HCT116 (cell line): ENCODE measurements at regions not wholly inside any gene's neighbourhood (a gene's known extent, or its start where the extent isn't known, plus 50 kb on each side); places are given as distances from the start of the nearest gene placed in this dataset.

ENCODE experiments used
- ATAC-seq: fragments of 200-7000 bp; cut with Tn5 transposase; 2 replicates; pipeline ENCODE4 v1.9.1; 2020; ENCODE audit warnings: mild to moderate bottlenecking, moderate library complexity
- BruUV-seq: library from RNA; stranded (reverse); fragments of 400-500 nt; replicated peaks from 2 replicates; lab custom pipeline; 2021; lab: Mats Ljungman, UMichigan
- CTCF ChIA-PET: fragments of 300-600 bp; sonication (Branson Sonifier 250); formaldehyde crosslinking; loops from one replicate; lab custom pipeline; 2021; ENCODE audit warnings: antibody characterized with exemption; lab: Charles Lee
- POLR2A ChIA-PET: fragments of 300-600, 350-600 bp; sonication (Branson Sonifier 250); formaldehyde crosslinking; loops from one replicate; lab custom pipeline; 2021; ENCODE audit warnings: antibody characterized with exemption; lab: Charles Lee
- RAD21 ChIA-PET, 2 experiments: fragments of 300-600 bp; sonication (Branson Sonifier 250); formaldehyde crosslinking; loops; one replicate each; lab custom pipeline; 2023; ENCODE audit warnings: low total read pairs in 2 of 2; ENCODE audit not compliant: uncharacterized antibody in 2 of 2, unreplicated experiment in 2 of 2, low non-redundant PET in 1 of 2; lab: Charles Lee
- DNase-seq: peaks from one replicate; pipeline ENCODE4 v3.0.0-alpha.2; 2010; ENCODE audit warnings: low read depth, low spot score
- H2AFZ ChIP-seq: fragments of 200-600 bp; shearing (Covaris generic), sonication (generic); 2 replicates; pipeline ENCODE4 v1.6.1; 2017; ENCODE audit warnings: low read depth, mixed run types, mixed read lengths, antibody characterized with exemption, low read length; ENCODE audit not compliant: poor library complexity, severe bottlenecking
- H3K27ac ChIP-seq: 2 replicates; pipeline ENCODE4 v1.5.1; 2012; ENCODE audit warnings: low read depth, low read length
- H3K27me3 ChIP-seq: fragments of 200-600 bp; sonication (generic); 2 replicates; pipeline ENCODE4 v1.6.1; 2016; ENCODE audit warnings: mixed run types, low read length, mixed read lengths; ENCODE audit not compliant: insufficient read depth
- H3K36me3 ChIP-seq, 2 experiments: fragments of 200-500 bp in 1 of 2; fragments of 200-600 bp in 1 of 2; sonication (Bioruptor generic) in 1 of 2; sonication (generic) in 1 of 2; 2 replicates each; pipeline versions ENCODE4 v1.5.1 to v1.6.1; 2014 to 2016; ENCODE audit warnings: low read length in 2 of 2, inconsistent platforms in 1 of 2, mixed read lengths in 1 of 2, mixed run types in 1 of 2; ENCODE audit not compliant: insufficient read depth in 2 of 2, control insufficient read depth in 1 of 2
- H3K4me1 ChIP-seq, 2 experiments: fragments of 200-600 bp in 1 of 2; sonication (generic) in 1 of 2; 2 replicates each; pipeline versions ENCODE4 v1.5.1 to v1.6.1; 2012 to 2017; ENCODE audit warnings: low read length in 2 of 2, inconsistent platforms in 1 of 2, mild to moderate bottlenecking in 1 of 2, mixed read lengths in 1 of 2, mixed run types in 1 of 2, moderate library complexity in 1 of 2; ENCODE audit not compliant: insufficient read depth in 2 of 2, control insufficient read depth in 1 of 2
- H3K4me2 ChIP-seq: fragments of 200-600 bp; sonication (generic); 2 replicates; pipeline ENCODE4 v1.6.1; 2017; ENCODE audit warnings: mixed run types, low read length, mixed read lengths
- H3K4me3 ChIP-seq, 2 experiments: fragments of 200-600 bp in 1 of 2; sonication (generic) in 1 of 2; replicated peaks in 1 of 2; 2 replicates each; pipeline ENCODE4 v1.5.1; 2011 to 2016; ENCODE audit warnings: low read length in 2 of 2, control low read depth in 1 of 2, low read depth in 1 of 2, mild to moderate bottlenecking in 1 of 2, mixed read lengths in 1 of 2, mixed run types in 1 of 2
- H3K79me2 ChIP-seq: fragments of 200-600 bp; sonication (generic); 2 replicates; pipeline ENCODE4 v1.6.1; 2017; ENCODE audit warnings: mild to moderate bottlenecking, mixed run types, low read length, moderate library complexity, mixed read lengths; ENCODE audit not compliant: insufficient read depth
- H3K9ac ChIP-seq: fragments of 200-600 bp; sonication (generic); 2 replicates; pipeline ENCODE4 v1.6.1; 2016; ENCODE audit warnings: low read length, mixed read lengths
- H3K9me2 ChIP-seq: fragments of 200-600 bp; sonication (generic), shearing (Covaris generic); 2 replicates; pipeline ENCODE4 v1.6.1; 2017; ENCODE audit warnings: mixed run types, mild to moderate bottlenecking, moderate library complexity; ENCODE audit not compliant: insufficient read depth
- H3K9me3 ChIP-seq, 2 experiments: fragments of 200-500 bp in 1 of 2; fragments of 200-600 bp in 1 of 2; sonication (Bioruptor generic) in 1 of 2; sonication (generic) in 1 of 2; 2 replicates each; pipeline ENCODE4 v1.6.1; 2014 to 2017; ENCODE audit warnings: low read length in 2 of 2, mixed read lengths in 2 of 2, inconsistent platforms in 1 of 2, low read depth in 1 of 2, mild to moderate bottlenecking in 1 of 2, mixed run types in 1 of 2, moderate library complexity in 1 of 2; ENCODE audit not compliant: control insufficient read depth in 1 of 2, insufficient read depth in 1 of 2
- H4K20me1 ChIP-seq: fragments of 200-600 bp; sonication (generic), shearing (Covaris generic); 2 replicates; pipeline ENCODE4 v1.6.1; 2017; ENCODE audit warnings: mixed run types, mild to moderate bottlenecking, moderate library complexity; ENCODE audit not compliant: insufficient read depth
- ELF1 ChIP-seq: IDR thresholded peaks from 2 replicates; pipeline ENCODE4 v1.6.1; 2012; ENCODE audit warnings: low read depth, borderline replicate concordance
- EZH2 ChIP-seq: fragments of 200-600 bp; sonication (generic); IDR thresholded peaks from 2 replicates; pipeline ENCODE4 v1.6.1; 2017; ENCODE audit warnings: antibody characterized with exemption, mixed run types
- POLR2A ChIP-seq: IDR thresholded peaks from 2 replicates; pipeline ENCODE4 v1.7.0; 2011; ENCODE audit warnings: borderline replicate concordance; ENCODE audit not compliant: insufficient read depth, insufficient read length; ENCODE audit errors: extremely low read depth
- SP1 ChIP-seq: IDR thresholded peaks from 2 replicates; pipeline ENCODE4 v1.6.1; 2012; ENCODE audit warnings: low read depth
- YY1 ChIP-seq: IDR thresholded peaks from 2 replicates; pipeline ENCODE4 v1.6.1; 2011; ENCODE audit warnings: low read length, low read depth, moderate library complexity, mild to moderate bottlenecking; ENCODE audit not compliant: insufficient replicate concordance; ENCODE audit errors: extremely low read depth
- ZNF274 ChIP-seq: fragments of 200-500 bp; sonication (Bioruptor generic); IDR thresholded peaks from 2 replicates; pipeline ENCODE4 v1.6.1; 2014; ENCODE audit warnings: mild to moderate bottlenecking, low read depth, low read length, inconsistent platforms
- intact Hi-C: fragments of 100-400 bp; cut with micrococcal nuclease; formaldehyde crosslinking; loops from 2 replicates; pipeline ENCODE4 v1.10.0; 2022
- TF ChIP-seq, protein P1 (sequence below): IDR thresholded peaks from 2 replicates; pipeline ENCODE4 v1.6.1; 2012
- TF ChIP-seq, protein P2 (sequence below): IDR thresholded peaks from 2 replicates; pipeline ENCODE4 v1.6.1; 2011; ENCODE audit warnings: mild to moderate bottlenecking, low read length, moderate library complexity; ENCODE audit not compliant: insufficient replicate concordance; ENCODE audit errors: extremely low read depth
- TF ChIP-seq, protein P3 (sequence below): IDR thresholded peaks from 2 replicates; pipeline ENCODE4 v1.6.1; 2012
- TF ChIP-seq, protein P4 (sequence below): IDR thresholded peaks from 2 replicates; pipeline ENCODE4 v1.6.1; 2012; ENCODE audit warnings: low read depth

DNA sequence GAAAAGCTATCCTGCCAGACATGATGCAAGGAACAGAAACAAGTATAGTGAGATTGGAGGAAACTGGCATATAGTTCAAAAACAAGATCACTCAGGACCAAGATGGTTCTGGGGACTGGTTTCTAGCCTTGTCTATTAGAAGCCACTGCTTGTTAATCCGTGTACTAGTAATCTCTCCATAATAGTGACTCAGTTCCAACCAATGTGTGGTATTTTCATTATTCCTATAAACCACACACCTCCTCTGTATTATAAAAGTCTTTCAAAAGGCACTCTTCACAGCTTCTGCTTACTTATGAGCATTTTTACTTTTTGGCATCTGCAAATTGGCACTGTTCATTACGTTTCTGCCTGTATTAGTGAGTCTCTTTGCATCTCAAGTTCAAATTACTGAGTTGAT, 140.3 kb downstream of the SLC6A15 start:
- no peaks in the 10 kb centered on the region for H4K20me1 ChIP-seq
- no peaks in the 10 kb centered on the region for H3K27me3 ChIP-seq
- no peak overlapping the region for H3K4me3 ChIP-seq
- H3K9me2 ChIP-seq, result no peaks in the 10 kb centered on the region
- ChIA-PET POLR2A (no interaction called here), RAD21 (no interaction called here), CTCF (no interaction called here)
- intact Hi-C loops, result no loop called here
- ATAC-seq, result no peak
- no peak for DNase-seq
- H3K4me1 ChIP-seq, result no peaks in the 10 kb centered on the region
- H2AFZ ChIP-seq, result no peak overlapping the region
- no peaks in the 10 kb centered on the region for H3K9me3 ChIP-seq
- H3K4me2 ChIP-seq, result no peak overlapping the region
- no peaks in the 10 kb centered on the region for H3K79me2 ChIP-seq
- TF ChIP-seq SP1, result no peak
- no peak for TF ChIP-seq POLR2A
- TF ChIP-seq, protein P1, sequence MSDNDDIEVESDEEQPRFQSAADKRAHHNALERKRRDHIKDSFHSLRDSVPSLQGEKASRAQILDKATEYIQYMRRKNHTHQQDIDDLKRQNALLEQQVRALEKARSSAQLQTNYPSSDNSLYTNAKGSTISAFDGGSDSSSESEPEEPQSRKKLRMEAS, result no peak
- no peak for TF ChIP-seq EZH2
- TF ChIP-seq YY1, result no peak
- TF ChIP-seq, protein P2, sequence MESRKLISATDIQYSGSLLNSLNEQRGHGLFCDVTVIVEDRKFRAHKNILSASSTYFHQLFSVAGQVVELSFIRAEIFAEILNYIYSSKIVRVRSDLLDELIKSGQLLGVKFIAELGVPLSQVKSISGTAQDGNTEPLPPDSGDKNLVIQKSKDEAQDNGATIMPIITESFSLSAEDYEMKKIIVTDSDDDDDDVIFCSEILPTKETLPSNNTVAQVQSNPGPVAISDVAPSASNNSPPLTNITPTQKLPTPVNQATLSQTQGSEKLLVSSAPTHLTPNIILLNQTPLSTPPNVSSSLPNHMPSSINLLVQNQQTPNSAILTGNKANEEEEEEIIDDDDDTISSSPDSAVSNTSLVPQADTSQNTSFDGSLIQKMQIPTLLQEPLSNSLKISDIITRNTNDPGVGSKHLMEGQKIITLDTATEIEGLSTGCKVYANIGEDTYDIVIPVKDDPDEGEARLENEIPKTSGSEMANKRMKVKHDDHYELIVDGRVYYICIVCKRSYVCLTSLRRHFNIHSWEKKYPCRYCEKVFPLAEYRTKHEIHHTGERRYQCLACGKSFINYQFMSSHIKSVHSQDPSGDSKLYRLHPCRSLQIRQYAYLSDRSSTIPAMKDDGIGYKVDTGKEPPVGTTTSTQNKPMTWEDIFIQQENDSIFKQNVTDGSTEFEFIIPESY, result no peak
- TF ChIP-seq, protein P3, sequence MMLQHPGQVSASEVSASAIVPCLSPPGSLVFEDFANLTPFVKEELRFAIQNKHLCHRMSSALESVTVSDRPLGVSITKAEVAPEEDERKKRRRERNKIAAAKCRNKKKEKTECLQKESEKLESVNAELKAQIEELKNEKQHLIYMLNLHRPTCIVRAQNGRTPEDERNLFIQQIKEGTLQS, result no peak
- TF ChIP-seq, protein P4, sequence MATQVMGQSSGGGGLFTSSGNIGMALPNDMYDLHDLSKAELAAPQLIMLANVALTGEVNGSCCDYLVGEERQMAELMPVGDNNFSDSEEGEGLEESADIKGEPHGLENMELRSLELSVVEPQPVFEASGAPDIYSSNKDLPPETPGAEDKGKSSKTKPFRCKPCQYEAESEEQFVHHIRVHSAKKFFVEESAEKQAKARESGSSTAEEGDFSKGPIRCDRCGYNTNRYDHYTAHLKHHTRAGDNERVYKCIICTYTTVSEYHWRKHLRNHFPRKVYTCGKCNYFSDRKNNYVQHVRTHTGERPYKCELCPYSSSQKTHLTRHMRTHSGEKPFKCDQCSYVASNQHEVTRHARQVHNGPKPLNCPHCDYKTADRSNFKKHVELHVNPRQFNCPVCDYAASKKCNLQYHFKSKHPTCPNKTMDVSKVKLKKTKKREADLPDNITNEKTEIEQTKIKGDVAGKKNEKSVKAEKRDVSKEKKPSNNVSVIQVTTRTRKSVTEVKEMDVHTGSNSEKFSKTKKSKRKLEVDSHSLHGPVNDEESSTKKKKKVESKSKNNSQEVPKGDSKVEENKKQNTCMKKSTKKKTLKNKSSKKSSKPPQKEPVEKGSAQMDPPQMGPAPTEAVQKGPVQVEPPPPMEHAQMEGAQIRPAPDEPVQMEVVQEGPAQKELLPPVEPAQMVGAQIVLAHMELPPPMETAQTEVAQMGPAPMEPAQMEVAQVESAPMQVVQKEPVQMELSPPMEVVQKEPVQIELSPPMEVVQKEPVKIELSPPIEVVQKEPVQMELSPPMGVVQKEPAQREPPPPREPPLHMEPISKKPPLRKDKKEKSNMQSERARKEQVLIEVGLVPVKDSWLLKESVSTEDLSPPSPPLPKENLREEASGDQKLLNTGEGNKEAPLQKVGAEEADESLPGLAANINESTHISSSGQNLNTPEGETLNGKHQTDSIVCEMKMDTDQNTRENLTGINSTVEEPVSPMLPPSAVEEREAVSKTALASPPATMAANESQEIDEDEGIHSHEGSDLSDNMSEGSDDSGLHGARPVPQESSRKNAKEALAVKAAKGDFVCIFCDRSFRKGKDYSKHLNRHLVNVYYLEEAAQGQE, result no peak
- no peak for TF ChIP-seq ELF1
- no peak for TF ChIP-seq ZNF274
- no TSS peak for BruUV-seq
- H3K27ac ChIP-seq, result no peak overlapping the region
- no peaks in the 10 kb centered on the region for H3K36me3 ChIP-seq
- no peak overlapping the region for H3K9ac ChIP-seq
